ENCODE measurements at regions not wholly inside any gene's neighbourhood (a gene's known extent, or its start where the extent isn't known, plus 50 kb on each side); places are given as distances from the start of the nearest gene placed in this dataset.

DNA sequence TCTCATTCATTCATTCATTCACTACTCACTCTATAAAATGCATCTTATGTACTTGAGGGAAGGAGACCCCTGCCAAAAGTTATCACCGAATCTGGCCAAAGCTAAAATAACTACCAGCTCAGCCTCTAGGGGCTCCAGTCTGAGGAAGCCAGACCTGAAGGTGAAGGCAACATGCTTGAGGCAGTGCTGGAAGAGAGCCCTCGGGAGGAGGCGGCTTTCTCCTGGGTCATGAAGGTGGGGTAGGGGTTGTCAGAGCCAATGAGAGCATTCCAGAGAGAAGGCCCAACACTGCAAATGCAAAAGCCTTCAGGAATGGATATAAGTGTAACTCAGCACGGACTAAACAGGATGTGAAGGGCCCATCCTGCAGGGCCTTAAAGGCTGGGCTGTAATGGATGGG is 62.4 kb downstream of the GSC start:
- in situ Hi-C loops (cut with HindIII; ENCODE audit: extremely low pct_ligation_motif_present, low pct_unique_long_range_greater_than_20kb), result no loop called here
- no peaks in the 10 kb centered on the region for H3K4me1 ChIP-seq (ENCODE audit: insufficient read depth, low read length)
- H3K27ac ChIP-seq (ENCODE audit: extremely low read length, insufficient read depth, low read length), result no peak overlapping the region
- no peak for DNase-seq (ENCODE audit: low spot score)
- TF ChIP-seq JUND (CRISPR knock-in tag; IDR thresholded peaks at IDR 0.05) (no peak), ZBTB7A (CRISPR knock-in tag; IDR thresholded peaks at IDR 0.05) (no peak), SIX1 (CRISPR knock-in tag; IDR thresholded peaks at IDR 0.05; ENCODE audit: borderline replicate concordance) (no peak), ZNF253 (CRISPR knock-in tag; IDR thresholded peaks at IDR 0.05; ENCODE audit: borderline replicate concordance) (no peak), CREB1 (IDR thresholded peaks at IDR 0.05) (no peak), CREB1 (CRISPR knock-in tag; IDR thresholded peaks at IDR 0.05) (no peak), RFX5 (IDR thresholded peaks at IDR 0.05; ENCODE audit: low read depth, low read length) (no peak), TEAD2 (CRISPR knock-in tag; IDR thresholded peaks at IDR 0.05) (no peak), MAFK (conservative IDR thresholded peaks at IDR 0.05 in 1 of 2, IDR thresholded peaks at IDR 0.05 in 1 of 2; ENCODE audit: low read length in 2 of 2) (no peak), MTF1 (CRISPR knock-in tag; IDR thresholded peaks at IDR 0.05) (no peak), BHLHE40 (IDR thresholded peaks at IDR 0.05; ENCODE audit: low read length) (no peak), KLF15 (CRISPR knock-in tag; IDR thresholded peaks at IDR 0.05; ENCODE audit: borderline replicate concordance) (no peak), KLF13 (CRISPR knock-in tag; IDR thresholded peaks at IDR 0.05) (no peak), ZNF143 (CRISPR knock-in tag; IDR thresholded peaks at IDR 0.05) (no peak), SRSF9 (IDR thresholded peaks at IDR 0.05; ENCODE audit: borderline replicate concordance, insufficient read depth, low read depth, low read length, poor library complexity, severe bottlenecking) (no peak), TCF7 (IDR thresholded peaks at IDR 0.05; ENCODE audit: low read depth) (no peak), SUZ12 (IDR thresholded peaks at IDR 0.05; ENCODE audit: low read depth, low read length) (no peak)
- TF ChIP-seq, protein P1, sequence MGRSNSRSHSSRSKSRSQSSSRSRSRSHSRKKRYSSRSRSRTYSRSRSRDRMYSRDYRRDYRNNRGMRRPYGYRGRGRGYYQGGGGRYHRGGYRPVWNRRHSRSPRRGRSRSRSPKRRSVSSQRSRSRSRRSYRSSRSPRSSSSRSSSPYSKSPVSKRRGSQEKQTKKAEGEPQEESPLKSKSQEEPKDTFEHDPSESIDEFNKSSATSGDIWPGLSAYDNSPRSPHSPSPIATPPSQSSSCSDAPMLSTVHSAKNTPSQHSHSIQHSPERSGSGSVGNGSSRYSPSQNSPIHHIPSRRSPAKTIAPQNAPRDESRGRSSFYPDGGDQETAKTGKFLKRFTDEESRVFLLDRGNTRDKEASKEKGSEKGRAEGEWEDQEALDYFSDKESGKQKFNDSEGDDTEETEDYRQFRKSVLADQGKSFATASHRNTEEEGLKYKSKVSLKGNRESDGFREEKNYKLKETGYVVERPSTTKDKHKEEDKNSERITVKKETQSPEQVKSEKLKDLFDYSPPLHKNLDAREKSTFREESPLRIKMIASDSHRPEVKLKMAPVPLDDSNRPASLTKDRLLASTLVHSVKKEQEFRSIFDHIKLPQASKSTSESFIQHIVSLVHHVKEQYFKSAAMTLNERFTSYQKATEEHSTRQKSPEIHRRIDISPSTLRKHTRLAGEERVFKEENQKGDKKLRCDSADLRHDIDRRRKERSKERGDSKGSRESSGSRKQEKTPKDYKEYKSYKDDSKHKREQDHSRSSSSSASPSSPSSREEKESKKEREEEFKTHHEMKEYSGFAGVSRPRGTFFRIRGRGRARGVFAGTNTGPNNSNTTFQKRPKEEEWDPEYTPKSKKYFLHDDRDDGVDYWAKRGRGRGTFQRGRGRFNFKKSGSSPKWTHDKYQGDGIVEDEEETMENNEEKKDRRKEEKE (IDR thresholded peaks at IDR 0.05), result no peak
- TF ChIP-seq, protein P2, sequence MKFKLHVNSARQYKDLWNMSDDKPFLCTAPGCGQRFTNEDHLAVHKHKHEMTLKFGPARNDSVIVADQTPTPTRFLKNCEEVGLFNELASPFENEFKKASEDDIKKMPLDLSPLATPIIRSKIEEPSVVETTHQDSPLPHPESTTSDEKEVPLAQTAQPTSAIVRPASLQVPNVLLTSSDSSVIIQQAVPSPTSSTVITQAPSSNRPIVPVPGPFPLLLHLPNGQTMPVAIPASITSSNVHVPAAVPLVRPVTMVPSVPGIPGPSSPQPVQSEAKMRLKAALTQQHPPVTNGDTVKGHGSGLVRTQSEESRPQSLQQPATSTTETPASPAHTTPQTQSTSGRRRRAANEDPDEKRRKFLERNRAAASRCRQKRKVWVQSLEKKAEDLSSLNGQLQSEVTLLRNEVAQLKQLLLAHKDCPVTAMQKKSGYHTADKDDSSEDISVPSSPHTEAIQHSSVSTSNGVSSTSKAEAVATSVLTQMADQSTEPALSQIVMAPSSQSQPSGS (CRISPR knock-in tag; IDR thresholded peaks at IDR 0.05), result no peak
- TF ChIP-seq, protein P3, sequence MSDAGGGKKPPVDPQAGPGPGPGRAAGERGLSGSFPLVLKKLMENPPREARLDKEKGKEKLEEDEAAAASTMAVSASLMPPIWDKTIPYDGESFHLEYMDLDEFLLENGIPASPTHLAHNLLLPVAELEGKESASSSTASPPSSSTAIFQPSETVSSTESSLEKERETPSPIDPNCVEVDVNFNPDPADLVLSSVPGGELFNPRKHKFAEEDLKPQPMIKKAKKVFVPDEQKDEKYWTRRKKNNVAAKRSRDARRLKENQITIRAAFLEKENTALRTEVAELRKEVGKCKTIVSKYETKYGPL (CRISPR knock-in tag; IDR thresholded peaks at IDR 0.05), result no peak
- WGBS (ENCODE audit: low lambda C conversion rate), result under 1% methylated on average over 4 of the region's 4 CpGs
- peak; percentile 78 for ATAC-seq
- H3K9me3 ChIP-seq (ENCODE audit: low read length), result no peaks in the 10 kb centered on the region
- FAIRE-seq, result no peak
- peaks cover 2 to 40% of the 10 kb centered on the region in 2 experiments; a peak in 4 of 5 replicates for H3K27me3 ChIP-seq (ENCODE audit: control insufficient read depth in 1 of 2, insufficient read depth in 2 of 2, low read length in 2 of 2)
- no peaks in the 10 kb centered on the region for H3K36me3 ChIP-seq (replicated peaks in 1 of 2; ENCODE audit: control insufficient read depth in 1 of 2, insufficient read depth in 2 of 2, low read length in 2 of 2)
- H4K20me1 ChIP-seq (ENCODE audit: insufficient read depth, low read length), result no peaks in the 10 kb centered on the region
- no peaks in the 10 kb centered on the region for H3K79me2 ChIP-seq (ENCODE audit: insufficient read depth, low read length)
- H3K4me2 ChIP-seq (ENCODE audit: low read depth, low read length), result no peak overlapping the region
- H2AFZ ChIP-seq (ENCODE audit: low read length), result no peak overlapping the region
- ChIA-PET POLR2A (no interaction called here), CTCF (ENCODE audit: low intra/inter-chr PET ratio, low total read pairs) (no interaction called here)
- intact Hi-C loops (cut with micrococcal nuclease; ENCODE audit: unreplicated experiment), result no loop called here
- no TSS peak for BruUV-seq (replicated peaks)
- H3K4me3 ChIP-seq (replicated peaks in 1 of 3; ENCODE audit: insufficient read depth in 1 of 3, low read depth in 2 of 3, low read length in 3 of 3), result no peak overlapping the region
- H3K9ac ChIP-seq (ENCODE audit: insufficient read depth, low read depth, low read length), result no peak overlapping the region

Data from HepG2 (cell line).